ENCODE measurements at regions not wholly inside any gene's neighbourhood (a gene's known extent, or its start where the extent isn't known, plus 50 kb on each side); places are given as distances from the start of the nearest gene placed in this dataset.

- no peak overlapping the region for H4K5ac ChIP-seq (ENCODE audit: insufficient read length, low read depth, low read length)
- Mint-ChIP-seq H3K27me3 (ENCODE audit: low read depth) (no peaks in the 10 kb centered on the region), H3K27ac (peak overlapping the region in 2 of 3 experiments; percentile 45 to 87; a peak in 5 of 7 replicates), H3K4me1 (peaks cover 46 to 47% of the 10 kb centered on the region in 2 experiments), H3K36me3 (ENCODE audit: insufficient read depth in 1 of 3, low read depth in 3 of 3) (0 out of 7 replicates have a peak, but pooled peaks cover 0 to 3% (median 0%) of the 10 kb centered on the region in 3 experiments), H3K9me3 (no peaks in the 10 kb centered on the region), H3K4me3 (peak overlapping the region; percentile 32 to 35; a peak in 4 of 5 replicates)
- peaks cover 11% of the 10 kb centered on the region for H3K4me1 ChIP-seq (ENCODE audit: insufficient read depth, low read length)
- H2BK20ac ChIP-seq (ENCODE audit: low read depth, low read length, poor library complexity, severe bottlenecking): no peak overlapping the region
- H3K23ac ChIP-seq (ENCODE audit: insufficient read length, low read depth, low read length): no peak overlapping the region
- no peak overlapping the region for H3K4ac ChIP-seq (ENCODE audit: low read depth, low read length)
- no peak overlapping the region for H3K56ac ChIP-seq (ENCODE audit: insufficient read length, low read depth, low read length)
- H3K27ac ChIP-seq (ENCODE audit: insufficient read length, low read depth, low read length): no peak overlapping the region
- no peak overlapping the region for H3K9ac ChIP-seq (ENCODE audit: extremely low read depth, insufficient read length, low read length)
- H3K4me2 ChIP-seq (ENCODE audit: insufficient read depth, insufficient read length, low read length): peak overlapping the region; percentile 15
- TF ChIP-seq CTCF (conservative IDR thresholded peaks at IDR 0.05): no peak
- no peak overlapping the region for H4K91ac ChIP-seq (ENCODE audit: insufficient read length, low read depth, low read length)
- no peak overlapping the region for H2AFZ ChIP-seq (ENCODE audit: low read length)
- H3K23me2 ChIP-seq (ENCODE audit: insufficient read length, low read depth, low read length, poor library complexity, severe bottlenecking): no peaks in the 10 kb centered on the region
- H2BK12ac ChIP-seq (ENCODE audit: insufficient read length, low read depth, low read length): no peak overlapping the region
- no peak overlapping the region for H3K14ac ChIP-seq (ENCODE audit: insufficient read depth, low read length)
- no peak overlapping the region for H4K8ac ChIP-seq (replicated peaks; ENCODE audit: insufficient read length, low read depth, low read length)
- DNase-seq: peak; percentile 69
- no peaks in the 10 kb centered on the region for H3K79me2 ChIP-seq (ENCODE audit: insufficient read depth, low read length)
- no peak overlapping the region for H2AK5ac ChIP-seq (ENCODE audit: insufficient read length, low read length)
- no peaks in the 10 kb centered on the region for H3K27me3 ChIP-seq (ENCODE audit: insufficient read depth, low read length)
- H2BK120ac ChIP-seq (ENCODE audit: low read depth, low read length, poor library complexity, severe bottlenecking): no peak overlapping the region
- no peak overlapping the region for H3T11ph ChIP-seq (ENCODE audit: low read length)
- H2BK5ac ChIP-seq (ENCODE audit: insufficient read length, low read length): no peak overlapping the region
- no peaks in the 10 kb centered on the region for H3K79me1 ChIP-seq (ENCODE audit: insufficient read depth, low read depth, low read length, poor library complexity, severe bottlenecking)
- no CpG with 5 or more reads among the region's 2 CpGs for WGBS (ENCODE audit: extremely low coverage, insufficient read length, low lambda C conversion rate)
- no peak overlapping the region for H3K18ac ChIP-seq (ENCODE audit: insufficient read length, low read depth, low read length)
- no peaks in the 10 kb centered on the region for H3K9me3 ChIP-seq (ENCODE audit: control insufficient read depth, low read depth, low read length)
- H2BK15ac ChIP-seq (ENCODE audit: low read depth, low read length): no peak overlapping the region
- no peaks in the 10 kb centered on the region for H4K20me1 ChIP-seq (ENCODE audit: control insufficient read depth, insufficient read depth, insufficient read length)
Observed at GRCh38 chr2:147469471-147469870, 375.4 kb upstream of the ACVR2A start.
